K562 (cell line): ENCODE measurements at regions not wholly inside any gene's neighbourhood (a gene's known extent, or its start where the extent isn't known, plus 50 kb on each side); places are given as distances from the start of the nearest gene placed in this dataset.

Source experiments
- ATAC-seq: fragments of 200-7000 bp; cut with Tn5 transposase; 3 replicates; pipeline ENCODE4 v1.9.1; 2020; ENCODE audit warnings: moderate library complexity
- BruUV-seq: library from RNA; stranded (reverse); fragments of 400-500 nt; replicated peaks from 2 replicates; lab custom pipeline; 2021; lab: Mats Ljungman, UMichigan
- CTCF ChIA-PET: fragments of 300-600 bp; formaldehyde crosslinking; extraction: SDS; loops from one replicate; lab custom pipeline; 2021; ENCODE audit warnings: low intra/inter-chr PET ratio; lab: Yijun Ruan, JAX
- POLR2A ChIA-PET: fragments of 300-600, 350-650 bp; sonication (Branson Sonifier 250); formaldehyde crosslinking; extraction: SDS; loops from one replicate; lab custom pipeline; 2021; ENCODE audit warnings: antibody characterized with exemption, inconsistent platforms; lab: Yijun Ruan, JAX
- DNase-seq, 4 experiments: peaks; one replicate each; pipeline versions ENCODE4 v3.0.0 to v3.0.0-alpha.2; 2011 to 2018; ENCODE audit warnings: low spot score in 3 of 4, mixed read lengths in 3 of 4; ENCODE audit errors: extremely low read depth in 1 of 4
- FAIRE-seq: peaks from 2 replicates; lab custom pipeline; 2011; peaks lifted over from hg19 to GRCh38; lab: Jason Lieb, UNC
- H2AFZ ChIP-seq: 2 replicates; pipeline ENCODE4 v1.6.0; 2011; ENCODE audit warnings: low read depth, low read length, control low read depth, inconsistent platforms
- H3K27ac ChIP-seq: fragments of 200-600 bp; 3 replicates; pipeline ENCODE4 v1.8.0; 2011; ENCODE audit warnings: low read depth, mild to moderate bottlenecking, control low read depth, inconsistent platforms, low read length, moderate library complexity, mixed read lengths; ENCODE audit errors: extremely low read depth
- H3K27me3 ChIP-seq, 2 experiments: fragments of 300-600 bp in 1 of 2; 2 replicates in 1 of 2; 3 replicates in 1 of 2; pipeline versions ENCODE4 v1.6.0 to v1.8.0; 2011; ENCODE audit warnings: inconsistent platforms in 2 of 2, low read length in 2 of 2, mild to moderate bottlenecking in 1 of 2, mixed read lengths in 1 of 2, moderate library complexity in 1 of 2; ENCODE audit not compliant: control insufficient read depth in 2 of 2, insufficient read depth in 2 of 2
- H3K36me3 ChIP-seq: fragments of 300-600 bp; 3 replicates; pipeline ENCODE4 v1.8.0; 2011; ENCODE audit warnings: mild to moderate bottlenecking, low read length, inconsistent platforms; ENCODE audit not compliant: control insufficient read depth, insufficient read depth
- H3K4me1 ChIP-seq, 2 experiments: fragments of 200-600 bp in 1 of 2; replicated peaks in 1 of 2; 2 replicates in 1 of 2; 3 replicates in 1 of 2; pipeline versions ENCODE4 v1.5.1 to v1.8.0; 2011; ENCODE audit warnings: inconsistent platforms in 2 of 2, low read length in 2 of 2, mild to moderate bottlenecking in 1 of 2, mixed read lengths in 1 of 2, moderate library complexity in 1 of 2; ENCODE audit not compliant: control insufficient read depth in 2 of 2, insufficient read depth in 2 of 2
- H3K4me2 ChIP-seq: 2 replicates; pipeline ENCODE4 v1.6.1; 2011; ENCODE audit warnings: low read length, control low read depth, inconsistent platforms, mixed read lengths; ENCODE audit not compliant: insufficient read depth
- H3K4me3 ChIP-seq: fragments of 200-600 bp; sonication (generic), shearing (Covaris generic); 2 replicates; pipeline ENCODE4 v1.5.1; 2016; ENCODE audit warnings: control low read depth, inconsistent platforms
- H3K79me2 ChIP-seq: fragments of 200-600 bp; 3 replicates; pipeline ENCODE4 v1.8.0; 2011; ENCODE audit warnings: low read length, inconsistent platforms; ENCODE audit not compliant: control insufficient read depth, insufficient read depth
- H3K9ac ChIP-seq, 2 experiments: 2 replicates each; pipeline versions ENCODE4 v1.6.0 to v1.6.1; 2011; ENCODE audit warnings: low read depth in 2 of 2, low read length in 2 of 2, control low read depth in 1 of 2, inconsistent platforms in 1 of 2, mild to moderate bottlenecking in 1 of 2, mixed read lengths in 1 of 2; ENCODE audit not compliant: insufficient read depth in 1 of 2
- H3K9me1 ChIP-seq: one replicate; pipeline ENCODE4 v1.6.0; 2011; ENCODE audit warnings: inconsistent platforms, mild to moderate bottlenecking, low read length, moderate library complexity; ENCODE audit not compliant: control insufficient read depth, insufficient read depth
- H3K9me3 ChIP-seq: replicated peaks from 2 replicates; pipeline ENCODE4 v1.5.1; 2011; ENCODE audit warnings: low read depth, low read length, inconsistent platforms; ENCODE audit not compliant: control insufficient read depth, insufficient read depth
- H4K20me1 ChIP-seq: replicated peaks from 2 replicates; pipeline ENCODE4 v1.6.1; 2011; ENCODE audit warnings: low read length, inconsistent platforms, mixed read lengths; ENCODE audit not compliant: control insufficient read depth, insufficient read depth
- CAMTA2 ChIP-seq: fragments of 250-450 bp; sonication (Bioruptor Pico); conservative IDR thresholded peaks from 2 replicates; pipeline ENCODE4 v1.5.1; 2022
- DDX20 ChIP-seq: fragments of 450-650 bp; IDR thresholded peaks from 2 replicates; pipeline ENCODE4 v1.6.1; 2016; ENCODE audit warnings: missing genetic modification characterization, low read depth, mild to moderate bottlenecking, missing compliant biosample characterization, moderate library complexity
- PHB2 ChIP-seq: fragments of 450-650 bp; IDR thresholded peaks from 2 replicates; pipeline ENCODE4 v1.6.1; 2017; ENCODE audit warnings: low read depth
- TSHZ1 ChIP-seq: fragments of 250-450 bp; sonication (Bioruptor Pico); IDR thresholded peaks from 2 replicates; pipeline ENCODE4 v1.4.0; 2020; ENCODE audit warnings: mild to moderate bottlenecking, moderate library complexity
- WGBS: fragments of 100-300 bp; shearing (Covaris generic); methylation state at CpG from one replicate; pipeline ENCODE4 v1.1.6; 2016; ENCODE audit warnings: low coverage, mixed read lengths; ENCODE audit not compliant: insufficient coverage; ENCODE audit errors: missing lambda C conversion rate; 5-methylcytosine and 5-hydroxymethylcytosine counted together
- in situ Hi-C: fragments of 300-500 bp; cut with MboI; formaldehyde crosslinking; loops from 4 replicates; pipeline ENCODE4 v1.15.0; 2018; ENCODE audit warnings: inconsistent platforms, mixed read lengths
- intact Hi-C: fragments of 100-400 bp; cut with micrococcal nuclease; formaldehyde crosslinking; loops from 2 replicates; pipeline ENCODE4 v1.14.2; 2022
- TF ChIP-seq, protein P1 (sequence below): fragments of 250-450 bp; sonication (Bioruptor Pico); IDR thresholded peaks from 2 replicates; pipeline ENCODE4 v1.9.0; 2021; ENCODE audit warnings: mild to moderate bottlenecking, inconsistent platforms

- no peak overlapping the region for H3K27ac ChIP-seq
- H3K9me1 ChIP-seq = no peaks in the 10 kb centered on the region
- H3K4me2 ChIP-seq = no peak overlapping the region
- no peaks in the 10 kb centered on the region for H4K20me1 ChIP-seq
- H3K4me3 ChIP-seq = no peak overlapping the region
- intact Hi-C loops = no loop called here
- no peak overlapping the region for H2AFZ ChIP-seq
- no peaks in the 10 kb centered on the region for H3K27me3 ChIP-seq
- in situ Hi-C loops = no loop called here
- H3K9me3 ChIP-seq = no peaks in the 10 kb centered on the region
- DNase-seq = no peak
- WGBS = 0% methylated on average over 1 of the region's 1 CpG
- FAIRE-seq = no peak
- TF ChIP-seq, protein P1, sequence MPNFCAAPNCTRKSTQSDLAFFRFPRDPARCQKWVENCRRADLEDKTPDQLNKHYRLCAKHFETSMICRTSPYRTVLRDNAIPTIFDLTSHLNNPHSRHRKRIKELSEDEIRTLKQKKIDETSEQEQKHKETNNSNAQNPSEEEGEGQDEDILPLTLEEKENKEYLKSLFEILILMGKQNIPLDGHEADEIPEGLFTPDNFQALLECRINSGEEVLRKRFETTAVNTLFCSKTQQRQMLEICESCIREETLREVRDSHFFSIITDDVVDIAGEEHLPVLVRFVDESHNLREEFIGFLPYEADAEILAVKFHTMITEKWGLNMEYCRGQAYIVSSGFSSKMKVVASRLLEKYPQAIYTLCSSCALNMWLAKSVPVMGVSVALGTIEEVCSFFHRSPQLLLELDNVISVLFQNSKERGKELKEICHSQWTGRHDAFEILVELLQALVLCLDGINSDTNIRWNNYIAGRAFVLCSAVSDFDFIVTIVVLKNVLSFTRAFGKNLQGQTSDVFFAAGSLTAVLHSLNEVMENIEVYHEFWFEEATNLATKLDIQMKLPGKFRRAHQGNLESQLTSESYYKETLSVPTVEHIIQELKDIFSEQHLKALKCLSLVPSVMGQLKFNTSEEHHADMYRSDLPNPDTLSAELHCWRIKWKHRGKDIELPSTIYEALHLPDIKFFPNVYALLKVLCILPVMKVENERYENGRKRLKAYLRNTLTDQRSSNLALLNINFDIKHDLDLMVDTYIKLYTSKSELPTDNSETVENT = no peak
- TF ChIP-seq TSHZ1 (no peak), CAMTA2 (no peak), PHB2 (no peak), DDX20 (no peak)
- H3K4me1 ChIP-seq = no peaks in the 10 kb centered on the region
- H3K79me2 ChIP-seq = no peaks in the 10 kb centered on the region
- H3K36me3 ChIP-seq = no peaks in the 10 kb centered on the region
- CTCF ChIA-PET = no interaction called here
- no peak for ATAC-seq
- no TSS peak for BruUV-seq
- POLR2A ChIA-PET = no interaction called here
- no peak overlapping the region for H3K9ac ChIP-seq
Observed at GRCh38 chr11:79932612-79933011, 491.8 kb upstream of the TENM4 start.
